Central memory CD8-positive, alpha-beta T cell (primary cell): ENCODE measurements at regions not wholly inside any gene's neighbourhood (a gene's known extent, or its start where the extent isn't known, plus 50 kb on each side); places are given as distances from the start of the nearest gene placed in this dataset.
A peak's percentile ranks its signal among the peaks of the same experiment; 100 is the strongest.

ENCODE experiments used
- ATAC-seq: fragments of 150-1000 bp; cut with Tn5 transposase; replicated peaks from 2 replicates; pipeline ENCODE4 v1.10.0; 2022; ENCODE audit warnings: mild to moderate bottlenecking, moderate FRiP score, moderate number of reproducible peaks; ENCODE audit not compliant: poor library complexity, severe bottlenecking; ENCODE audit errors: extremely low read depth
- DNase-seq, 2 donors: peaks; one replicate each; pipeline ENCODE4 v3.0.0; 2021; ENCODE audit warnings: low spot score in 2 of 2
- H3K27ac Mint-ChIP-seq: one replicate; pipeline ENCODE4 v1.8.0; 2022; ENCODE audit warnings: low read depth, mild to moderate bottlenecking, moderate library complexity, mixed read lengths
- H3K27me3 Mint-ChIP-seq: one replicate; pipeline ENCODE4 v1.8.0; 2022; ENCODE audit warnings: mixed read lengths
- H3K36me3 Mint-ChIP-seq: one replicate; pipeline ENCODE4 v1.8.0; 2022; ENCODE audit warnings: mild to moderate bottlenecking, moderate library complexity, mixed read lengths; ENCODE audit not compliant: insufficient read depth
- H3K4me1 Mint-ChIP-seq: one replicate; pipeline ENCODE4 v1.8.0; 2022; ENCODE audit warnings: mixed read lengths
- H3K4me3 Mint-ChIP-seq: one replicate; pipeline ENCODE4 v1.8.0; 2022; ENCODE audit warnings: mild to moderate bottlenecking, moderate library complexity, mixed read lengths
- H3K9me3 Mint-ChIP-seq: one replicate; pipeline ENCODE4 v1.8.0; 2022; ENCODE audit warnings: mixed read lengths

- H3K27me3 Mint-ChIP-seq, result no peaks in the 10 kb centered on the region
- DNase-seq (no peak), ATAC-seq (no peak)
- peaks cover 4% of the 10 kb centered on the region for H3K9me3 Mint-ChIP-seq
- no peak overlapping the region for H3K4me3 Mint-ChIP-seq
- H3K27ac Mint-ChIP-seq, result no peak overlapping the region
- peaks cover 19% of the 10 kb centered on the region for H3K4me1 Mint-ChIP-seq
- H3K36me3 Mint-ChIP-seq, result peaks cover 1% of the 10 kb centered on the region
These were observed 61.8 kb upstream of the SP4 start for GRCh38 chr7:21365866-21366624.

GRCh38 chr7:21367081-21367480 lies 60.8 kb upstream of the SP4 start:
- DNase-seq (no peak), ATAC-seq (no peak)
- Mint-ChIP-seq H3K4me1 (peaks cover 8% of the 10 kb centered on the region), H3K9me3 (no peaks in the 10 kb centered on the region), H3K4me3 (no peak overlapping the region), H3K36me3 (no peaks in the 10 kb centered on the region), H3K27ac (no peak overlapping the region), H3K27me3 (no peaks in the 10 kb centered on the region)

- DNase-seq, result no peak
- Mint-ChIP-seq H3K36me3 (no peaks in the 10 kb centered on the region), H3K4me3 (no peak overlapping the region), H3K4me1 (peaks cover 7% of the 10 kb centered on the region), H3K9me3 (no peaks in the 10 kb centered on the region), H3K27me3 (no peaks in the 10 kb centered on the region), H3K27ac (no peak overlapping the region)
- ATAC-seq, result no peak
These were observed 60.3 kb upstream of the SP4 start for GRCh38 chr7:21367537-21367936.

- no peaks in the 10 kb centered on the region for H3K36me3 Mint-ChIP-seq
- no peak overlapping the region for H3K27ac Mint-ChIP-seq
- H3K9me3 Mint-ChIP-seq, result no peaks in the 10 kb centered on the region
- DNase-seq, result no peak
- H3K4me3 Mint-ChIP-seq, result no peak overlapping the region
- no peaks in the 10 kb centered on the region for H3K27me3 Mint-ChIP-seq
- no peak for ATAC-seq
- H3K4me1 Mint-ChIP-seq, result peaks cover 7% of the 10 kb centered on the region
These were observed 59.6 kb upstream of the SP4 start for GRCh38 chr7:21368317-21368716.

- Mint-ChIP-seq H3K36me3 (no peaks in the 10 kb centered on the region), H3K27me3 (no peaks in the 10 kb centered on the region), H3K4me1 (peaks cover 6% of the 10 kb centered on the region), H3K4me3 (no peak overlapping the region), H3K27ac (no peak overlapping the region), H3K9me3 (no peaks in the 10 kb centered on the region)
- ATAC-seq (no peak), DNase-seq (no peak)
These were observed 57.5 kb upstream of the SP4 start for GRCh38 chr7:21370283-21370982.

GRCh38 chr7:21371360-21371759 lies 56.5 kb upstream of the SP4 start:
- H3K9me3 Mint-ChIP-seq, result no peaks in the 10 kb centered on the region
- H3K4me1 Mint-ChIP-seq, result no peaks in the 10 kb centered on the region
- no peak overlapping the region for H3K27ac Mint-ChIP-seq
- no peak overlapping the region for H3K4me3 Mint-ChIP-seq
- no peaks in the 10 kb centered on the region for H3K27me3 Mint-ChIP-seq
- DNase-seq (no peak), ATAC-seq (no peak)
- H3K36me3 Mint-ChIP-seq, result no peaks in the 10 kb centered on the region

- no peak overlapping the region for H3K27ac Mint-ChIP-seq
- peaks cover 15% of the 10 kb centered on the region for H3K9me3 Mint-ChIP-seq
- H3K4me3 Mint-ChIP-seq, result no peak overlapping the region
- no peaks in the 10 kb centered on the region for H3K4me1 Mint-ChIP-seq
- H3K27me3 Mint-ChIP-seq, result no peaks in the 10 kb centered on the region
- no peak for DNase-seq
- H3K36me3 Mint-ChIP-seq, result no peaks in the 10 kb centered on the region
- ATAC-seq, result no peak
These were observed 54.9 kb upstream of the SP4 start for GRCh38 chr7:21373031-21373430.

- Mint-ChIP-seq H3K4me1 (no peaks in the 10 kb centered on the region), H3K9me3 (peaks cover 18% of the 10 kb centered on the region), H3K36me3 (no peaks in the 10 kb centered on the region), H3K4me3 (no peak overlapping the region), H3K27ac (no peak overlapping the region), H3K27me3 (no peaks in the 10 kb centered on the region)
- ATAC-seq (no peak), DNase-seq (no peak)
These were observed 53.7 kb upstream of the SP4 start for GRCh38 chr7:21374134-21374533.

GRCh38 chr7:21377545-21377944 lies 50.3 kb upstream of the SP4 start:
- no peak overlapping the region for H3K4me3 Mint-ChIP-seq
- H3K4me1 Mint-ChIP-seq, result peaks cover 13% of the 10 kb centered on the region
- H3K27ac Mint-ChIP-seq, result peak overlapping the region; percentile 13
- no peaks in the 10 kb centered on the region for H3K36me3 Mint-ChIP-seq
- DNase-seq (no peak), ATAC-seq (no peak)
- peaks cover 18% of the 10 kb centered on the region for H3K9me3 Mint-ChIP-seq
- no peaks in the 10 kb centered on the region for H3K27me3 Mint-ChIP-seq
